Thyroid gland (tissue), 4 donors: ENCODE measurements at regions not wholly inside any gene's neighbourhood (a gene's known extent, or its start where the extent isn't known, plus 50 kb on each side); places are given as distances from the start of the nearest gene placed in this dataset.

Source experiments
- POLR2A ChIP-seq, 2 donors: fragments of 450-650 bp; IDR thresholded peaks; one replicate each; pipeline ENCODE4 v1.6.1; 2017; ENCODE audit warnings: antibody characterized with exemption in 2 of 2, mild to moderate bottlenecking in 2 of 2, moderate library complexity in 1 of 2
- TF ChIP-seq, protein P1 (sequence below), 6 experiments: fragments of 200-600 bp in 3 of 6; fragments of 450-650 bp in 3 of 6; sonication (generic) in 3 of 6; IDR thresholded peaks; one replicate each; pipeline ENCODE4 v1.5.1; 2016 to 2019; ENCODE audit warnings: antibody characterized with exemption in 6 of 6, mild to moderate bottlenecking in 2 of 6, inconsistent platforms in 1 of 6, moderate library complexity in 1 of 6

- TF ChIP-seq POLR2A (IDR thresholded peaks at IDR 0.05), result no peak
- TF ChIP-seq, protein P1, sequence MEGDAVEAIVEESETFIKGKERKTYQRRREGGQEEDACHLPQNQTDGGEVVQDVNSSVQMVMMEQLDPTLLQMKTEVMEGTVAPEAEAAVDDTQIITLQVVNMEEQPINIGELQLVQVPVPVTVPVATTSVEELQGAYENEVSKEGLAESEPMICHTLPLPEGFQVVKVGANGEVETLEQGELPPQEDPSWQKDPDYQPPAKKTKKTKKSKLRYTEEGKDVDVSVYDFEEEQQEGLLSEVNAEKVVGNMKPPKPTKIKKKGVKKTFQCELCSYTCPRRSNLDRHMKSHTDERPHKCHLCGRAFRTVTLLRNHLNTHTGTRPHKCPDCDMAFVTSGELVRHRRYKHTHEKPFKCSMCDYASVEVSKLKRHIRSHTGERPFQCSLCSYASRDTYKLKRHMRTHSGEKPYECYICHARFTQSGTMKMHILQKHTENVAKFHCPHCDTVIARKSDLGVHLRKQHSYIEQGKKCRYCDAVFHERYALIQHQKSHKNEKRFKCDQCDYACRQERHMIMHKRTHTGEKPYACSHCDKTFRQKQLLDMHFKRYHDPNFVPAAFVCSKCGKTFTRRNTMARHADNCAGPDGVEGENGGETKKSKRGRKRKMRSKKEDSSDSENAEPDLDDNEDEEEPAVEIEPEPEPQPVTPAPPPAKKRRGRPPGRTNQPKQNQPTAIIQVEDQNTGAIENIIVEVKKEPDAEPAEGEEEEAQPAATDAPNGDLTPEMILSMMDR (IDR thresholded peaks at IDR 0.05), result no peak
Observed at GRCh38 chr10:20990604-20991003, 93.5 kb upstream of the NEBL start.
